Lower leg skin (tissue), 3 donors: ENCODE measurements at regions not wholly inside any gene's neighbourhood (a gene's known extent, or its start where the extent isn't known, plus 50 kb on each side); places are given as distances from the start of the nearest gene placed in this dataset.

Experiments
- CTCF ChIP-seq, 3 donors: fragments of 450-650 bp; IDR thresholded peaks; one replicate each; pipeline ENCODE4 v1.5.1; 2016; ENCODE audit warnings: antibody characterized with exemption in 3 of 3, mild to moderate bottlenecking in 3 of 3, moderate library complexity in 2 of 3
- POLR2A ChIP-seq, 2 donors: fragments of 450-650 bp; IDR thresholded peaks; one replicate each; pipeline ENCODE4 v1.6.1; 2016 to 2017; ENCODE audit warnings: antibody characterized with exemption in 2 of 2, mild to moderate bottlenecking in 1 of 2, moderate library complexity in 1 of 2

- no peak for TF ChIP-seq CTCF (IDR thresholded peaks at IDR 0.05)
- TF ChIP-seq POLR2A (IDR thresholded peaks at IDR 0.05), result no peak
Observed at GRCh38 chr15:62639432-62639831, 403.1 kb upstream of the TPM1 start.
